ENCODE measurements at regions not wholly inside any gene's neighbourhood (a gene's known extent, or its start where the extent isn't known, plus 50 kb on each side); places are given as distances from the start of the nearest gene placed in this dataset.

DNA sequence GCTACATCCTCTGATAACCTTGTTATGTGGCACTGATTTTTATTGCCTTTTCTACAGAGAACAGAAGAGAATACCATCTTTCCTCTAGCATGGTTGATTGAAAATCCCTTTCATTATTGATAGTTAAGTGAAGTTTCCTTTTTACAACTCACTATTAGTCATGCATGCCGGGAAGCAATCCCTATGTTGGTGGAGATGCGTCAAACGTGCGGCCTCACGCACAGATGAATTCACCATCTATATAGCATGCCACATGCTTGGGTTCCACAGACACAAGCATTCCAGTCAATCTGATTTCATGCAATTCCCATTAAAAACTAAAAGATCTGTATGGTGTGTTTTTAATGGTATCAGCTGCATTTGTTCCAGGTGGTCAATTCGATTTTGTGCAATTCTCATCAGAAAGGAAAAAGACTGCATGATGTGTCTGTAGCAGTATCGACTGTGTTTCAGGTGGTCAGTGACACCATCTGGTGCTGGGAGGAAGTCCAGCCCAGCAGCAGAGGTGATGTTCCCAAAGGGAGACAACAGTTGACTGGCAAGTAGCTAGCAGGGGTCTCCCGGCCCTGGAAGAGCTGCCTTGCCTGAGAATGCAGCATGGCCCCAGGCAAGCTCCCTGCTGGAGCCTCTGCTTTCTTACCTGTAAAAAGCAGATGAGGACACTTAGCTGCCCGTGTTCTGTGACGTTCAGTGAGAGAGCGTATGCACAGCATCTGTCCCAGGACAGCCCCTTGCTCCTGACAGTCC is 151.3 kb upstream of the NCK2 start:
- Histone ChIP-seq H3K4me2 (no peak overlapping the region), H3K27me3 (ENCODE audit: insufficient read depth) (no peaks in the 10 kb centered on the region), H3K36me3 (replicated peaks in 1 of 2; ENCODE audit: control insufficient read depth in 1 of 2, insufficient read depth in 2 of 2, low read length in 1 of 2) (no peaks in the 10 kb centered on the region), H4K20me1 (ENCODE audit: insufficient read depth) (no peaks in the 10 kb centered on the region), H3F3A (replicated peaks; ENCODE audit: insufficient read depth) (no peaks in the 10 kb centered on the region), H2AFZ (ENCODE audit: low read depth) (no peak overlapping the region), H3K9ac (no peak overlapping the region), H3K9me3 (no peaks in the 10 kb centered on the region), H3K79me2 (ENCODE audit: insufficient read depth) (no peaks in the 10 kb centered on the region), H3K27ac (ENCODE audit: low read depth in 2 of 2, low read length in 1 of 2) (no peak overlapping the region), H3K4me1 (ENCODE audit: control insufficient read depth in 1 of 2, insufficient read depth in 2 of 2, low read depth in 1 of 2, low read length in 1 of 2) (peaks cover 0 to 10% of the 10 kb centered on the region in 2 experiments; a peak in 1 of 4 replicates), H3K9me2 (no peaks in the 10 kb centered on the region), H3K4me3 (ENCODE audit: low read depth in 2 of 2, low read length in 1 of 2) (no peak overlapping the region)
- WGBS (ENCODE audit: low lambda C conversion rate) = 47% methylated on average over 8 of the region's 11 CpGs
- no peak for DNase-seq
- ChIA-PET CTCF (no interaction called here), POLR2A (no interaction called here)
- TF ChIP-seq RAD21 (IDR thresholded peaks at IDR 0.05; ENCODE audit: low read length) = no peak; the same call in 1 of the 2 replicates
- TF ChIP-seq SIN3A (IDR thresholded peaks at IDR 0.05; ENCODE audit: borderline replicate concordance, low read depth, low read length) = no peak
- TF ChIP-seq, protein P1, sequence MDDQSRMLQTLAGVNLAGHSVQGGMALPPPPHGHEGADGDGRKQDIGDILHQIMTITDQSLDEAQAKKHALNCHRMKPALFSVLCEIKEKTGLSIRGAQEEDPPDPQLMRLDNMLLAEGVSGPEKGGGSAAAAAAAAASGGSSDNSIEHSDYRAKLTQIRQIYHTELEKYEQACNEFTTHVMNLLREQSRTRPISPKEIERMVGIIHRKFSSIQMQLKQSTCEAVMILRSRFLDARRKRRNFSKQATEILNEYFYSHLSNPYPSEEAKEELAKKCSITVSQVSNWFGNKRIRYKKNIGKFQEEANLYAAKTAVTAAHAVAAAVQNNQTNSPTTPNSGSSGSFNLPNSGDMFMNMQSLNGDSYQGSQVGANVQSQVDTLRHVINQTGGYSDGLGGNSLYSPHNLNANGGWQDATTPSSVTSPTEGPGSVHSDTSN (IDR thresholded peaks at IDR 0.05) = no peak
- no peak for TF ChIP-seq EP300 (IDR thresholded peaks at IDR 0.05; ENCODE audit: borderline replicate concordance in 1 of 2, low read depth in 1 of 2, low read length in 1 of 2)
- TF ChIP-seq, protein P2, sequence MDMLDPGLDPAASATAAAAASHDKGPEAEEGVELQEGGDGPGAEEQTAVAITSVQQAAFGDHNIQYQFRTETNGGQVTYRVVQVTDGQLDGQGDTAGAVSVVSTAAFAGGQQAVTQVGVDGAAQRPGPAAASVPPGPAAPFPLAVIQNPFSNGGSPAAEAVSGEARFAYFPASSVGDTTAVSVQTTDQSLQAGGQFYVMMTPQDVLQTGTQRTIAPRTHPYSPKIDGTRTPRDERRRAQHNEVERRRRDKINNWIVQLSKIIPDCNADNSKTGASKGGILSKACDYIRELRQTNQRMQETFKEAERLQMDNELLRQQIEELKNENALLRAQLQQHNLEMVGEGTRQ (IDR thresholded peaks at IDR 0.05; ENCODE audit: borderline replicate concordance, low read depth, low read length) = no peak
- TF ChIP-seq JUND (IDR thresholded peaks at IDR 0.05) = no peak
- TF ChIP-seq MXI1 (IDR thresholded peaks at IDR 0.05; ENCODE audit: low read depth, low read length) = no peak
- TF ChIP-seq NRF1 (IDR thresholded peaks at IDR 0.05; ENCODE audit: low read depth, low read length) = no peak
- TF ChIP-seq SMC3 (IDR thresholded peaks at IDR 0.05; ENCODE audit: low read depth, low read length) = no peak
- TF ChIP-seq TEAD4 (IDR thresholded peaks at IDR 0.05; ENCODE audit: borderline replicate concordance, insufficient read depth) = no peak
- TF ChIP-seq GATA2 (CRISPR knock-in tag; IDR thresholded peaks at IDR 0.05) = no peak
- TF ChIP-seq FOXJ3 (CRISPR knock-in tag; IDR thresholded peaks at IDR 0.05) = no peak
- TF ChIP-seq, protein P3, sequence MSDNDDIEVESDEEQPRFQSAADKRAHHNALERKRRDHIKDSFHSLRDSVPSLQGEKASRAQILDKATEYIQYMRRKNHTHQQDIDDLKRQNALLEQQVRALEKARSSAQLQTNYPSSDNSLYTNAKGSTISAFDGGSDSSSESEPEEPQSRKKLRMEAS (IDR thresholded peaks at IDR 0.05; ENCODE audit: low read depth) = no peak
- no peak for TF ChIP-seq RFX5 (IDR thresholded peaks at IDR 0.05; ENCODE audit: low read length)
- TF ChIP-seq GABPA (IDR thresholded peaks at IDR 0.05; ENCODE audit: low read depth) = no peak
- no peak for TF ChIP-seq FOXM1 (IDR thresholded peaks at IDR 0.05; ENCODE audit: low read depth)
- no peak for TF ChIP-seq TCF12 (IDR thresholded peaks at IDR 0.05)
- no peak for TF ChIP-seq FOSL2 (IDR thresholded peaks at IDR 0.05; ENCODE audit: borderline replicate concordance, low read depth)
- no peak for TF ChIP-seq NFIC (IDR thresholded peaks at IDR 0.05; ENCODE audit: borderline replicate concordance)
- no peak for TF ChIP-seq CHD2 (IDR thresholded peaks at IDR 0.05; ENCODE audit: low read length, partially characterized antibody)

All from SK-N-SH (cell line).